Nephron progenitor cell (in vitro differentiated cells): ENCODE measurements at regions not wholly inside any gene's neighbourhood (a gene's known extent, or its start where the extent isn't known, plus 50 kb on each side); places are given as distances from the start of the nearest gene placed in this dataset.

Experiments
- DNase-seq: peaks from one replicate; pipeline ENCODE4 v3.0.0; 2021
- H3K27ac Mint-ChIP-seq: 2 replicates; pipeline ENCODE4 v1.8.0; 2021; ENCODE audit warnings: mild to moderate bottlenecking, moderate library complexity, mixed read lengths
- H3K27me3 Mint-ChIP-seq: 2 replicates; pipeline ENCODE4 v1.8.0; 2021; ENCODE audit warnings: mild to moderate bottlenecking, low read depth, mixed read lengths; ENCODE audit not compliant: poor library complexity
- H3K36me3 Mint-ChIP-seq: 2 replicates; pipeline ENCODE4 v1.8.0; 2021; ENCODE audit warnings: low read depth, mixed read lengths
- H3K4me1 Mint-ChIP-seq: 2 replicates; pipeline ENCODE4 v1.8.0; 2021; ENCODE audit warnings: mixed read lengths
- H3K4me3 Mint-ChIP-seq: 2 replicates; pipeline ENCODE4 v1.8.0; 2021; ENCODE audit warnings: mild to moderate bottlenecking, moderate library complexity, mixed read lengths
- H3K9me3 Mint-ChIP-seq: 2 replicates; pipeline ENCODE4 v1.8.0; 2021; ENCODE audit warnings: mild to moderate bottlenecking, moderate library complexity, mixed read lengths
- TF ChIP-seq, protein P1 (sequence below): fragments of 200-600 bp; sonication (generic); IDR thresholded peaks from 2 replicates; pipeline ENCODE4 v1.5.0; 2021; ENCODE audit warnings: antibody characterized with exemption

DNA sequence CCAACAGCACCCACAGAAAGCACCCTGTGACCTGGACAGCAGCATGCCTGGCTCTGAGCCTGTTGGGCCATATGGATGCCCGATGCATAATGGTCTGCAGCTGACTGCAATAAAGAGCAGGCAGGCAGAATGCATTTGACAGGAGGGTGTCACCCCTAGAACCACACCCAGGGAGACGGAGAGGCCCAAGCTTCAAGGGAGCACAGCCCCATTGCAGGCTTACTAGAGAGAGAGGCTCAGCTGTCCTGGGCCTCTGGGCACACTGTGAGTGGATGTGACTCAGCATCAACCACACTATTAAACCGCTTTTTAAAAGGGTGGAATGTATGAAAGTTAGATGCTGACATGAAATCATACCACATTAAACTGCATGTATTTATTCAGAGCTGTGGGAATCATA lies 365.3 kb downstream of the CTTN start:
- no peaks in the 10 kb centered on the region for H3K36me3 Mint-ChIP-seq
- H3K27me3 Mint-ChIP-seq, result peaks cover 9% of the 10 kb centered on the region
- H3K4me1 Mint-ChIP-seq, result no peaks in the 10 kb centered on the region
- H3K27ac Mint-ChIP-seq, result no peak overlapping the region
- TF ChIP-seq, protein P1, sequence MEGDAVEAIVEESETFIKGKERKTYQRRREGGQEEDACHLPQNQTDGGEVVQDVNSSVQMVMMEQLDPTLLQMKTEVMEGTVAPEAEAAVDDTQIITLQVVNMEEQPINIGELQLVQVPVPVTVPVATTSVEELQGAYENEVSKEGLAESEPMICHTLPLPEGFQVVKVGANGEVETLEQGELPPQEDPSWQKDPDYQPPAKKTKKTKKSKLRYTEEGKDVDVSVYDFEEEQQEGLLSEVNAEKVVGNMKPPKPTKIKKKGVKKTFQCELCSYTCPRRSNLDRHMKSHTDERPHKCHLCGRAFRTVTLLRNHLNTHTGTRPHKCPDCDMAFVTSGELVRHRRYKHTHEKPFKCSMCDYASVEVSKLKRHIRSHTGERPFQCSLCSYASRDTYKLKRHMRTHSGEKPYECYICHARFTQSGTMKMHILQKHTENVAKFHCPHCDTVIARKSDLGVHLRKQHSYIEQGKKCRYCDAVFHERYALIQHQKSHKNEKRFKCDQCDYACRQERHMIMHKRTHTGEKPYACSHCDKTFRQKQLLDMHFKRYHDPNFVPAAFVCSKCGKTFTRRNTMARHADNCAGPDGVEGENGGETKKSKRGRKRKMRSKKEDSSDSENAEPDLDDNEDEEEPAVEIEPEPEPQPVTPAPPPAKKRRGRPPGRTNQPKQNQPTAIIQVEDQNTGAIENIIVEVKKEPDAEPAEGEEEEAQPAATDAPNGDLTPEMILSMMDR, result no peak
- DNase-seq, result no peak
- H3K9me3 Mint-ChIP-seq, result no peaks in the 10 kb centered on the region
- no peak overlapping the region for H3K4me3 Mint-ChIP-seq

DNA sequence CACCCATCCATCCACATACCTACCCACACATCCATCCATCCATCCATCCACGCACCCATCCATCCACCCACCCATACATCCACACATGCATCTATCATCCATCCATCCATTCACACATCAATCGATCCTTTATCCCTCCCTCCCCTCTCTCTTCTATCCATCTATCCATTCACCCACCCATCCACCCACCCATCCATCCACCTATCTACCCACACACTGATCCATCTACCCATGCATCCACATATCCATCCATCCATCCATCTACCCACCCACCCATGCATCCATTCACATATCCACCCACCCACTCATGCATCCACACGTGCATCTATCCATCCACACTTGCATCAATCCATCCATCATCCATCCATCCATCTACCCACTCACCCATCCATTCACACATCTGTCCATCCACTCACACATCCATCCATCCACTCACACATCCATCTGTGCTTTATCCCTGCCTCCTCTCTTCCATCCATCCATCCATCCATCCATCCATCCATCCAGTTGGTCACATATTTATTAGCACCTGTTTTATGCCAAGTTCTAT lies 366.1 kb downstream of the CTTN start:
- no peaks in the 10 kb centered on the region for H3K4me1 Mint-ChIP-seq
- TF ChIP-seq, protein P1, result no peak
- H3K4me3 Mint-ChIP-seq, result no peak overlapping the region
- no peaks in the 10 kb centered on the region for H3K9me3 Mint-ChIP-seq
- H3K27ac Mint-ChIP-seq, result no peak overlapping the region
- peaks cover 9% of the 10 kb centered on the region for H3K27me3 Mint-ChIP-seq
- H3K36me3 Mint-ChIP-seq, result no peaks in the 10 kb centered on the region
- no peak for DNase-seq

DNA sequence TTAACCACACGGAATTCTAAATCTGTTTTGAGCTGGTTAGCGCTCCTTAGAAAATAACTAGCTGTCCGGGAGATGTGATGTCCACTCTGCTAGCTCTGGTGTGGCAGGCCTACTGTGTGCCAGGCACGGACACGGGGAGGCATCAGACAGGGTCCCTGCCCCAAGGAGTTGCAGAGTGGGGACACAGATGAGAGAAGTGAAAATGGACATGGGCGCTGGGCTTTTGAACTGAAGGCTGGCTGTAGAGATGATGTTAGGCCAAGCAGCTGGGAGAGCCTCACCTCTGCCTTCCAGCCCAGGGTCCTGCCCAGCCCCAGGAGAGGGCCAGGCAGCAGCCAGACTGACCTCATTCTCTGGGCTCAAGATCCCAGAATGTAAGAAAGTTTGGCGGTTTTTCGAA lies 368.6 kb downstream of the CTTN start:
- Mint-ChIP-seq H3K9me3 (no peaks in the 10 kb centered on the region), H3K36me3 (no peaks in the 10 kb centered on the region), H3K27ac (no peak overlapping the region), H3K4me3 (no peak overlapping the region), H3K4me1 (no peaks in the 10 kb centered on the region), H3K27me3 (peaks cover 9% of the 10 kb centered on the region)
- DNase-seq, result no peak
- TF ChIP-seq, protein P1, result no peak

DNA sequence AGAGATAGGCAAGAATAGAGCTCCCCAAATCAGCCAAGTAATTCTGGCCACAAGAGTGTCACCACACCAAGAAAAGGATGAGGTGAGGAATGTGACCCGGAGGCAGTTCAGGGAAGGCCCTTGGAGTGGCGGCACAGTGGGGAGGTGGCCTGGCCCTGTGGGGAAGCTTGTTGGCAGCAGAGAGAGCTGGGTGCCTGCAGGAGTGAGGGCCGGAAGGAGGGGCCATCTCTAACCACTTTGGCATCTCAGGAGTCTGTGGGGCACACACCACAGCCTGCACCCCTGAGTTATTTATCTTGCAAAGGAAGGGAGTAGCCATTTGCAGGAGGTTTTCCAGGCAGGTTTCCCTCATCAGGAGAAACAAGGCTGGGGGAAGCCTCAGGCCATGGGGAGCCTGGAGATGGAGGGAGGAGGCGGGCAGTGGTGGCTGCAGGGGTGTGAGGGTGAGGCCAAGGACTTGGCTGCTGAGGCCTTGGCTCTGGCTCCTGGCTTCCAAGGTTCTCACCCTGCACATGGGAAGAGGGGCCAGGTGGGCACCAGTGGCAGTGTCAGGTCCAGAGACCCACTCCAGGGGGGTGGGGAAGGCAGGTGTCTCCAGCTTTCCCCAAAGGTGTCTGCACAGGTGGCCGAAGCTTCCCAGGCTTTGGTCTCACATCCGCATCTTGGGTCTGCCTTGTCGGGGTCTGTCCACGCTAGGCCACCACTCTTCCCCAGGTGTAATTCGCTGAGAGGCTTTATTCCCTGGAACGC lies 370.2 kb downstream of the CTTN start:
- Mint-ChIP-seq H3K27ac (no peak overlapping the region), H3K4me3 (no peak overlapping the region), H3K9me3 (peaks cover 6% of the 10 kb centered on the region), H3K4me1 (no peaks in the 10 kb centered on the region), H3K27me3 (peaks cover 6% of the 10 kb centered on the region), H3K36me3 (no peaks in the 10 kb centered on the region)
- TF ChIP-seq, protein P1, result no peak
- no peak for DNase-seq

DNA sequence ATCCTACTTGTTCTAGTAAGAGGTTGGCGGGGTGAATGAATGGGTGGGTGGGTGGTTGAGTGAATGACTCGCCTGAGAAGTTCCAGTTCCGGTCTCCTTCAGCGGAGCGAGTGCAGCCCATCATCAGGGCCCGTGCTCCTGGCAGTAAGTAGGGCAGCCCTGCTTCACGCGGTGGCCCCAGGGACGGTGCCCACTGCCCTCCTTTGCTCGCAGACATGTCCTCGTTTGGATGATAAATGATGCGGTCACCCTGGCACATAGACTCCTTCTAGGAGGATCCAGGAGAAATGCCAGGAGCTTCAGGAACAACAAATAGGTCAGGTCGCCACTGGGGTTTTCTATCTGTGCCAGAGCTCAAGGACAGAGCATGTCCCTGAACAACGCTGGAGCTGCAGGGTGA lies 370.8 kb downstream of the CTTN start:
- H3K4me1 Mint-ChIP-seq, result no peaks in the 10 kb centered on the region
- TF ChIP-seq, protein P1, result no peak
- DNase-seq, result no peak
- H3K4me3 Mint-ChIP-seq, result no peak overlapping the region
- H3K27me3 Mint-ChIP-seq, result peaks cover 6% of the 10 kb centered on the region
- peaks cover 12% of the 10 kb centered on the region for H3K9me3 Mint-ChIP-seq
- no peaks in the 10 kb centered on the region for H3K36me3 Mint-ChIP-seq
- H3K27ac Mint-ChIP-seq, result no peak overlapping the region

DNA sequence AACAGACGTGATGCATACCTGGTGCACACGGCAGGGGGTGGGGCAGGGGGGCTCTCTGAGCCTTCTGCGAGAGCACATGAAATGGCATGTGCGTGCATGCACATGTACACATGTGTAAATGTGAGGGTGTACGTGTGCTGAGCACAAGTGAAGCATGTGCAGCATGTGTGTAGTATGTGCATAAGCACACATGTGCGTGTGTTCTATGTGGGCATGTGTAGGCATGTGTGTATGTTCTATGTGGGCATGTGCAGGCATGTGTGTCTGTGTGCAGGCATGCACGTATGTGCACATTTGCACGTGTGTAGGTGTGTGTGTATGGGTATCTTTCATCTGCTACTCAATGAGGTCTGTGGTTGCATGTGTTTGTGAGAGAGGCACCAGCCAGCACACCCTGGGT lies 371.2 kb downstream of the CTTN start:
- Mint-ChIP-seq H3K9me3 (peaks cover 16% of the 10 kb centered on the region), H3K4me1 (no peaks in the 10 kb centered on the region), H3K36me3 (no peaks in the 10 kb centered on the region), H3K4me3 (no peak overlapping the region), H3K27me3 (peaks cover 6% of the 10 kb centered on the region), H3K27ac (no peak overlapping the region)
- no peak for DNase-seq
- TF ChIP-seq, protein P1, result no peak
